ENCODE measurements at regions not wholly inside any gene's neighbourhood (a gene's known extent, or its start where the extent isn't known, plus 50 kb on each side); places are given as distances from the start of the nearest gene placed in this dataset.

- Histone ChIP-seq H3K4me1 (ENCODE audit: control insufficient read depth, insufficient read depth, low read length) (no peaks in the 10 kb centered on the region), H3K4me3 (ENCODE audit: low read depth, low read length) (no peak overlapping the region), H3K36me3 (ENCODE audit: control insufficient read depth, insufficient read depth, low read length) (no peaks in the 10 kb centered on the region), H3K27me3 (ENCODE audit: control insufficient read depth, insufficient read depth, low read length) (no peaks in the 10 kb centered on the region), H3K27ac (ENCODE audit: low read depth, low read length) (no peak overlapping the region), H3K9ac (ENCODE audit: low read depth, low read length) (no peak overlapping the region), H3K9me3 (ENCODE audit: control insufficient read depth, insufficient read depth, low read length) (no peaks in the 10 kb centered on the region)
Measured at GRCh38 chr3:72185549-72186399, 400.8 kb upstream of the PROK2 start.

DNA sequence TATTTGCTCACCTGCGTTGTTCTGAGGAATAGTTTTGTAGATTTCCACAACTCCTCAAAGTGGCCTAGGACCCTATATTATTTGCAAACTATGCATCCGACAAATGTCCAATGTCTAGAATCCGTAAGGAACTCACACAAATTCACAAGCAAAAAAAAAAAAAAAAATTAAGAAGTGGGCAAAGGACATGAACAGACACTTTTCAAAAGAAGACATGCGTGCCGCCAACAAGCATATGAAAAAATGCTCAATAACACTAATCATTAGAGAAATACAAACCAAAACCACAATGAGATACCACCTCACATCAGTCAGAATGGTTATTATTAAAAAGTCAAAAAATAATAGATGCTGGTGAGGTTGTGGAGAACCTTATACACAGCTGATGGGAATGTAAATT is 398.5 kb upstream of the PROK2 start:
- H3K9me3 ChIP-seq (ENCODE audit: control insufficient read depth, insufficient read depth, low read length): no peaks in the 10 kb centered on the region
- no peaks in the 10 kb centered on the region for H3K27me3 ChIP-seq (ENCODE audit: control insufficient read depth, insufficient read depth, low read length)
- no peaks in the 10 kb centered on the region for H3K36me3 ChIP-seq (ENCODE audit: control insufficient read depth, insufficient read depth, low read length)
- 0 out of 2 replicates have a peak, but pooled peaks cover 6% of the 10 kb centered on the region for H3K4me1 ChIP-seq (ENCODE audit: control insufficient read depth, insufficient read depth, low read length)
- no peak overlapping the region for H3K4me3 ChIP-seq (ENCODE audit: low read depth, low read length)
- H3K9ac ChIP-seq (ENCODE audit: low read depth, low read length): no peak overlapping the region
- H3K27ac ChIP-seq (ENCODE audit: low read depth, low read length): no peak overlapping the region

- Histone ChIP-seq H3K27me3 (ENCODE audit: control insufficient read depth, insufficient read depth, low read length) (no peaks in the 10 kb centered on the region), H3K27ac (ENCODE audit: low read depth, low read length) (no peak overlapping the region), H3K36me3 (ENCODE audit: control insufficient read depth, insufficient read depth, low read length) (no peaks in the 10 kb centered on the region), H3K9me3 (ENCODE audit: control insufficient read depth, insufficient read depth, low read length) (no peaks in the 10 kb centered on the region), H3K4me1 (ENCODE audit: control insufficient read depth, insufficient read depth, low read length) (0 out of 2 replicates have a peak, but pooled peaks cover 7% of the 10 kb centered on the region), H3K4me3 (ENCODE audit: low read depth, low read length) (no peak overlapping the region), H3K9ac (ENCODE audit: low read depth, low read length) (no peak overlapping the region)
Measured at GRCh38 chr3:72182206-72182605, 397.3 kb upstream of the PROK2 start.

DNA sequence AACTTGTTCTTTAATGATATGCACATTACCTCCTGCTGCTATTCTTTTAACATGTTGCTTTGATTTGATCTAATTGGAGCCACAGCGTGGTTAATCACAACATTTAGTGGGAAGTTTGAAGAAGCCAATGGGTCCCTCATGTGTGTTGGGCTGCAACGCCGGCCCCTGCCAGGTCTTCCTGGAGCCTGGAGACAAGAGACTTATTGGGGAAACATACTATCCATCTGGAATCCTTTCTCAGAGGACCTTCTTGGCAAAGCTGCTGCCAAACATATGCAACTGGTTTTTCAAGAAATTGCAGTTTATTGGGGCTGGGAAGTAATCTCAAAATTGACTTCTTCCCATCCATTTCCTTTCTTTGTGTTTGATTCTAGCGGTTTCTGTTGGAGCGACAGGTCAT is 396.3 kb upstream of the PROK2 start:
- Histone ChIP-seq H3K27ac (ENCODE audit: low read depth, low read length) (no peak overlapping the region), H3K36me3 (ENCODE audit: control insufficient read depth, insufficient read depth, low read length) (no peaks in the 10 kb centered on the region), H3K9me3 (ENCODE audit: control insufficient read depth, insufficient read depth, low read length) (no peaks in the 10 kb centered on the region), H3K9ac (ENCODE audit: low read depth, low read length) (no peak overlapping the region), H3K27me3 (ENCODE audit: control insufficient read depth, insufficient read depth, low read length) (no peaks in the 10 kb centered on the region), H3K4me3 (ENCODE audit: low read depth, low read length) (no peak overlapping the region), H3K4me1 (ENCODE audit: control insufficient read depth, insufficient read depth, low read length) (0 out of 2 replicates have a peak, but pooled peaks cover 7% of the 10 kb centered on the region)

- Histone ChIP-seq H3K27ac (ENCODE audit: low read depth, low read length) (no peak overlapping the region), H3K36me3 (ENCODE audit: control insufficient read depth, insufficient read depth, low read length) (no peaks in the 10 kb centered on the region), H3K4me1 (ENCODE audit: control insufficient read depth, insufficient read depth, low read length) (0 out of 2 replicates have a peak, but pooled peaks cover 7% of the 10 kb centered on the region), H3K4me3 (ENCODE audit: low read depth, low read length) (no peak overlapping the region), H3K27me3 (ENCODE audit: control insufficient read depth, insufficient read depth, low read length) (no peaks in the 10 kb centered on the region), H3K9ac (ENCODE audit: low read depth, low read length) (no peak overlapping the region), H3K9me3 (ENCODE audit: control insufficient read depth, insufficient read depth, low read length) (no peaks in the 10 kb centered on the region)
Measured at GRCh38 chr3:72180405-72180804, 395.5 kb upstream of the PROK2 start.

DNA sequence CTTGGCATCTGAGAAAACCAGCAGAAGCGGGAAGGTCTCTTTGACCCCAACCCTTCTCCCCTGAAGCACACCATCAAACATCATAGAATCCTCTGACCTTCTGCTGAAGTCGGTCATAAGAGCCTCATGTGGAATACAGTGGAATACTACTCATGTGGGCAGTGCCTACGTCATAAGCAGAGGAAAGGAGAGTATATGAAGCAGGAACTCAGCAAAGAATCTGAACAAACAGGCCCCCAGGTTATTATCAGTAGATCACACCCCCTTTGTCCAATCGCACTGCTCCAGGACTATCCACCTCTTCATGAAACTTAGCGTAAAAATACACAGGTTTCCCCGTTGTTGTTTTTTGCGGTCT is 394.1 kb upstream of the PROK2 start:
- Histone ChIP-seq H3K9ac (ENCODE audit: low read depth, low read length) (no peak overlapping the region), H3K36me3 (ENCODE audit: control insufficient read depth, insufficient read depth, low read length) (no peaks in the 10 kb centered on the region), H3K4me3 (ENCODE audit: low read depth, low read length) (no peak overlapping the region), H3K4me1 (ENCODE audit: control insufficient read depth, insufficient read depth, low read length) (0 out of 2 replicates have a peak, but pooled peaks cover 7% of the 10 kb centered on the region), H3K9me3 (ENCODE audit: control insufficient read depth, insufficient read depth, low read length) (no peaks in the 10 kb centered on the region), H3K27me3 (ENCODE audit: control insufficient read depth, insufficient read depth, low read length) (no peaks in the 10 kb centered on the region), H3K27ac (ENCODE audit: low read depth, low read length) (no peak overlapping the region)

DNA sequence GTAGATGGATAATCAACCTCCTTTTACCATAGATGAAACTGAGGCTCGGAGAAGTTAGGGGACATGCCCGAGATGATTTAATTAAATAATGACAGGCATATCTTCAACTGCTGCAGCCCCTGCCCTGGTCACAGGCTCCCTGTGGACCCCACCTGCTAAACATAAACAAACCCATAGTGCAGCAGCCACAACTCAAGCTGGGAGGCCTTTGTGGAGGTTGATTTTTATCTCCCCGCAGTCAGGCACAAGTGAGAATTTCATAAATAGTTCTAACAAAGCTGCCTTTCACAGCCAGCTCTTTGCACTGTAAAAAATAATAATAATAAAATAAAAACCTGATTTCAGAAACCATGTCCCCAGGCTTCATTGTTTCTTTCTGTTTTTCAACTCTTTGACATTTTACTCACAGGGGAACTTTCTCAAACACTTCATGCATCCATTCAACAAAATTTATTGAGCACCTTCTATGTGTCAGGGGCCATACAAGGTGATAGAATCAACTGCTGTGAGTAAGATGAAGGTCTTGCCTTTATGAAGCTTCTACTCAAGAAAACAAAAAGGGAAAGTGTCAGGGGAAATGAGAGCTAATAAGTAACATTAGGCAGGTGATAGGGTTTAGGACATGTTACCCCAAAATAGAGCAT is 393.6 kb upstream of the PROK2 start:
- no peak overlapping the region for H3K4me3 ChIP-seq (ENCODE audit: low read depth, low read length)
- no peaks in the 10 kb centered on the region for H3K27me3 ChIP-seq (ENCODE audit: control insufficient read depth, insufficient read depth, low read length)
- no peaks in the 10 kb centered on the region for H3K36me3 ChIP-seq (ENCODE audit: control insufficient read depth, insufficient read depth, low read length)
- H3K4me1 ChIP-seq (ENCODE audit: control insufficient read depth, insufficient read depth, low read length): 0 out of 2 replicates have a peak, but pooled peaks cover 7% of the 10 kb centered on the region
- H3K9ac ChIP-seq (ENCODE audit: low read depth, low read length): no peak overlapping the region
- H3K27ac ChIP-seq (ENCODE audit: low read depth, low read length): no peak overlapping the region
- H3K9me3 ChIP-seq (ENCODE audit: control insufficient read depth, insufficient read depth, low read length): no peaks in the 10 kb centered on the region

- Histone ChIP-seq H3K27ac (ENCODE audit: low read depth, low read length) (no peak overlapping the region), H3K9me3 (ENCODE audit: control insufficient read depth, insufficient read depth, low read length) (no peaks in the 10 kb centered on the region), H3K4me3 (ENCODE audit: low read depth, low read length) (no peak overlapping the region), H3K27me3 (ENCODE audit: control insufficient read depth, insufficient read depth, low read length) (no peaks in the 10 kb centered on the region; the same call in 1 of the 2 replicates), H3K9ac (ENCODE audit: low read depth, low read length) (no peak overlapping the region), H3K36me3 (ENCODE audit: control insufficient read depth, insufficient read depth, low read length) (no peaks in the 10 kb centered on the region), H3K4me1 (ENCODE audit: control insufficient read depth, insufficient read depth, low read length) (0 out of 2 replicates have a peak, but pooled peaks cover 7% of the 10 kb centered on the region)
Measured at GRCh38 chr3:72177075-72178050, 392.4 kb upstream of the PROK2 start.

GRCh38 chr3:72176537-72177041 is 391.6 kb upstream of the PROK2 start:
- no peaks in the 10 kb centered on the region for H3K36me3 ChIP-seq (ENCODE audit: control insufficient read depth, insufficient read depth, low read length)
- no peaks in the 10 kb centered on the region for H3K9me3 ChIP-seq (ENCODE audit: control insufficient read depth, insufficient read depth, low read length)
- H3K9ac ChIP-seq (ENCODE audit: low read depth, low read length): no peak overlapping the region
- no peak overlapping the region for H3K4me3 ChIP-seq (ENCODE audit: low read depth, low read length)
- no peak overlapping the region for H3K27ac ChIP-seq (ENCODE audit: low read depth, low read length)
- 0 out of 2 replicates have a peak, but pooled peaks cover 7% of the 10 kb centered on the region for H3K4me1 ChIP-seq (ENCODE audit: control insufficient read depth, insufficient read depth, low read length)
- H3K27me3 ChIP-seq (ENCODE audit: control insufficient read depth, insufficient read depth, low read length): no peaks in the 10 kb centered on the region; the same call in 1 of the 2 replicates

GRCh38 chr3:72175296-72175858 is 390.4 kb upstream of the PROK2 start:
- H3K36me3 ChIP-seq (ENCODE audit: control insufficient read depth, insufficient read depth, low read length): no peaks in the 10 kb centered on the region
- H3K9me3 ChIP-seq (ENCODE audit: control insufficient read depth, insufficient read depth, low read length): no peaks in the 10 kb centered on the region
- H3K27me3 ChIP-seq (ENCODE audit: control insufficient read depth, insufficient read depth, low read length): no peaks in the 10 kb centered on the region; the same call in 1 of the 2 replicates
- no peak overlapping the region for H3K27ac ChIP-seq (ENCODE audit: low read depth, low read length)
- no peak overlapping the region for H3K4me3 ChIP-seq (ENCODE audit: low read depth, low read length)
- H3K4me1 ChIP-seq (ENCODE audit: control insufficient read depth, insufficient read depth, low read length): 0 out of 2 replicates have a peak, but pooled peaks cover 7% of the 10 kb centered on the region
- no peak overlapping the region for H3K9ac ChIP-seq (ENCODE audit: low read depth, low read length)

Measured in HUES48 (cell line).